Loucy (cell line): ENCODE measurements at regions not wholly inside any gene's neighbourhood (a gene's known extent, or its start where the extent isn't known, plus 50 kb on each side); places are given as distances from the start of the nearest gene placed in this dataset.

Experiments
- H2AFZ ChIP-seq: fragments of 200-600 bp; sonication (generic); 2 replicates; pipeline ENCODE4 v1.6.0; 2016; ENCODE audit warnings: antibody characterized with exemption, mild to moderate bottlenecking, low read length, moderate library complexity
- H3F3A ChIP-seq: fragments of 200-600 bp; 2 replicates; pipeline ENCODE4 v1.6.0; 2016; ENCODE audit warnings: antibody characterized with exemption, low read depth, mild to moderate bottlenecking
- H3K27me3 ChIP-seq: fragments of 200-600 bp; sonication (generic); 2 replicates; pipeline ENCODE4 v1.6.1; 2014; ENCODE audit warnings: low read length, mild to moderate bottlenecking; ENCODE audit not compliant: insufficient read depth, poor library complexity, severe bottlenecking
- H3K36me3 ChIP-seq: fragments of 200-600 bp; sonication (generic); 2 replicates; pipeline ENCODE4 v1.6.1; 2016; ENCODE audit warnings: low read length; ENCODE audit not compliant: insufficient read depth
- H3K4me1 ChIP-seq: fragments of 200-600 bp; sonication (generic); 2 replicates; pipeline ENCODE4 v1.5.1; 2014; ENCODE audit warnings: low read length, mild to moderate bottlenecking; ENCODE audit not compliant: insufficient read depth, poor library complexity, severe bottlenecking
- H3K4me2 ChIP-seq: fragments of 200-600 bp; sonication (generic); 2 replicates; pipeline ENCODE4 v1.6.0; 2014; ENCODE audit warnings: antibody characterized with exemption, low read length, low read depth, mild to moderate bottlenecking; ENCODE audit not compliant: poor library complexity, severe bottlenecking
- H3K4me3 ChIP-seq: fragments of 200-600 bp; sonication (generic); 2 replicates; pipeline ENCODE4 v1.5.1; 2014; ENCODE audit warnings: low read length, mild to moderate bottlenecking, mixed read lengths; ENCODE audit not compliant: poor library complexity, severe bottlenecking
- H3K79me2 ChIP-seq: fragments of 200-600 bp; sonication (generic); 2 replicates; pipeline ENCODE4 v1.6.1; 2014; ENCODE audit warnings: low read length; ENCODE audit not compliant: insufficient read depth
- H3K9ac ChIP-seq: fragments of 200-600 bp; sonication (generic); 2 replicates; pipeline ENCODE4 v1.6.0; 2014; ENCODE audit warnings: mild to moderate bottlenecking, low read depth, low read length, moderate library complexity; ENCODE audit not compliant: poor library complexity, severe bottlenecking
- H3K9me2 ChIP-seq: fragments of 200-600 bp; sonication (generic); replicated peaks from 2 replicates; pipeline ENCODE4 v1.6.1; 2016; ENCODE audit warnings: low read depth, low read length, mixed read lengths
- H3K9me3 ChIP-seq: fragments of 200-600 bp; sonication (generic); 2 replicates; pipeline ENCODE4 v1.6.1; 2014; ENCODE audit warnings: mild to moderate bottlenecking, antibody characterized with exemption, low read length, low read depth; ENCODE audit not compliant: insufficient read depth
- H4K20me1 ChIP-seq: fragments of 200-600 bp; sonication (generic); 2 replicates; pipeline ENCODE4 v1.6.0; 2014; ENCODE audit warnings: antibody characterized with exemption, low read length, mild to moderate bottlenecking; ENCODE audit not compliant: insufficient read depth, poor library complexity, severe bottlenecking
- CTCF ChIP-seq: fragments of 200-600 bp; sonication (generic); conservative IDR thresholded peaks from 2 replicates; pipeline ENCODE4 v1.5.1; 2014; ENCODE audit warnings: mild to moderate bottlenecking, antibody characterized with exemption, low read length
- EZH2phosphoT487 ChIP-seq: fragments of 200-600 bp; IDR thresholded peaks from 2 replicates; pipeline ENCODE4 v1.6.1; 2018; ENCODE audit warnings: antibody characterized with exemption, mild to moderate bottlenecking, moderate library complexity, borderline replicate concordance

- Histone ChIP-seq H3K4me2 (no peak overlapping the region), H2AFZ (no peak overlapping the region)
These were observed 78.3 kb upstream of the TMCO5A start for GRCh38 chr15:37856109-37856508.

GRCh38 chr15:37860896-37861295 lies 73.5 kb upstream of the TMCO5A start:
- TF ChIP-seq CTCF (no peak), EZH2phosphoT487 (no peak)

More at GRCh38 chr15:37856109-37856508, 78.3 kb upstream of the TMCO5A start:
- no peaks in the 10 kb centered on the region for H4K20me1 ChIP-seq
- no peak overlapping the region for H3K9ac ChIP-seq
- no peaks in the 10 kb centered on the region for H3K9me2 ChIP-seq
- H3K79me2 ChIP-seq: no peaks in the 10 kb centered on the region
- H3F3A ChIP-seq: no peaks in the 10 kb centered on the region
- no peak overlapping the region for H3K4me3 ChIP-seq
- H3K27me3 ChIP-seq: no peaks in the 10 kb centered on the region
- TF ChIP-seq EZH2phosphoT487 (no peak), CTCF (no peak)
- H3K9me3 ChIP-seq: no peaks in the 10 kb centered on the region
- no peaks in the 10 kb centered on the region for H3K36me3 ChIP-seq
- no peaks in the 10 kb centered on the region for H3K4me1 ChIP-seq

GRCh38 chr15:37865687-37866086 lies 68.8 kb upstream of the TMCO5A start:
- no peak for TF ChIP-seq CTCF

More at GRCh38 chr15:37860896-37861295, 73.5 kb upstream of the TMCO5A start:
- no peaks in the 10 kb centered on the region for H3K4me1 ChIP-seq
- H2AFZ ChIP-seq: no peak overlapping the region
- H4K20me1 ChIP-seq: no peaks in the 10 kb centered on the region
- no peaks in the 10 kb centered on the region for H3K27me3 ChIP-seq
- H3K9me3 ChIP-seq: no peaks in the 10 kb centered on the region
- H3K9ac ChIP-seq: no peak overlapping the region
- no peaks in the 10 kb centered on the region for H3K36me3 ChIP-seq
- no peak overlapping the region for H3K4me2 ChIP-seq
- no peaks in the 10 kb centered on the region for H3K79me2 ChIP-seq
- no peaks in the 10 kb centered on the region for H3F3A ChIP-seq
- no peaks in the 10 kb centered on the region for H3K9me2 ChIP-seq
- H3K4me3 ChIP-seq: no peak overlapping the region

More at GRCh38 chr15:37865687-37866086, 68.8 kb upstream of the TMCO5A start:
- Histone ChIP-seq H3K79me2 (no peaks in the 10 kb centered on the region), H4K20me1 (no peaks in the 10 kb centered on the region), H3K4me3 (no peak overlapping the region), H3K9me2 (no peaks in the 10 kb centered on the region), H3K4me2 (no peak overlapping the region), H3K27me3 (no peaks in the 10 kb centered on the region), H3K4me1 (no peaks in the 10 kb centered on the region), H3K9me3 (no peaks in the 10 kb centered on the region), H3K36me3 (no peaks in the 10 kb centered on the region), H2AFZ (no peak overlapping the region), H3F3A (no peaks in the 10 kb centered on the region), H3K9ac (no peak overlapping the region)
